ENCODE measurements at regions not wholly inside any gene's neighbourhood (a gene's known extent, or its start where the extent isn't known, plus 50 kb on each side); places are given as distances from the start of the nearest gene placed in this dataset.

- no peak for DNase-seq (ENCODE audit: low read depth in 2 of 2)
Observed at GRCh38 chr4:183852910-183853547, 52.1 kb upstream of the STOX2 start.

GRCh38 chr4:183853548-183853940, 51.6 kb upstream of the STOX2 start:
- DNase-seq (ENCODE audit: low read depth in 2 of 2): no peak

Measured in stimulated activated CD8-positive, alpha-beta memory T cell treated with anti-CD3 and anti-CD28 coated beads, Interleukin-15, amount 100 ng/mL, for 4 hours (primary cell).